ENCODE measurements at regions not wholly inside any gene's neighbourhood (a gene's known extent, or its start where the extent isn't known, plus 50 kb on each side); places are given as distances from the start of the nearest gene placed in this dataset.

DNA sequence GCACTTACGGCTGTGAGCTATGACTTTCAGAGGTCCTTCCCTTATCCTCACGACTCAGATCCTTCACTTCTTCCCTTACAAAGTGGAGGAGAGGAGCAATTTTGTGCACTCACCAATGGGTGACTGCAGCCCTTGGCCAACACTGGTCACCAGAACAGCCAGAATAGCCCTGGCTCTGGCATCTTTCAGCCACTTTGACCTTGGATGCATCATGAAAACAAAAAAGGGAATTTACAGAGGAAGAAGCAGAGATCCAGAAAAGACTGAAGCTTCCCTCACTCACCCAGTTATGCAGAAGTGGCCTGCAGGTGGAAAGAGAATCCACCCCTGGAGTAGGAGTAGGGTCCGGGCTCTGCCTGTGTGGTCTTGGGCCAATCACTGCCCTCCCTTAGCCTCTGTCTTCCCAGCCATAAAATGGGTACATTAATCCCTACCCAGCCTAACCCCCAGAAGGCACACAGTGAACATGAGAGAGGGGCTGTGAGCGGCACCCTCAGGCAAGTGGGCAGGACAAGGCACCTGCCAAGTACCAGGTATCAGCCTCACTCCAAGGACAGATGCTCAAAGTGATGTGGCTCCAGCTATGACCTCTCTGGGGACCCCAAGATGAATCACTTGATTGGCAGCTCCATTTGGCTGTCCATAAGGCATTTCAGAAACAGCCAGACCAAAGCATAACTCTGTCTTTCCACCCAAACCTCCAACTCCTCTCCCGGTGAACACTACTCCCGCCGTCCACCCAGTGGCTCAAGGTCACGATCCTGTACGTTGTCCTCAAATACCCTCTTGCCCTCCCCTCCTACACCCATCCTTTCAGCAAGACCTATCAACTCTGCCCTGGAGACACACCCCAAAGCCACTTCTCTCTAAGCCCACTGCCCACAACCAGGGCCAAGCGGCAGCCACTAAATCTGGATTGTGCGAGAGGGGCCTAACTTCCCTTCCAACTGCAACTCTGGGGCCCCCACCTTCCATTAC is 129.8 kb upstream of the ZMIZ1 start:
- DNase-seq (ENCODE audit: low read depth) = no peak

DNA sequence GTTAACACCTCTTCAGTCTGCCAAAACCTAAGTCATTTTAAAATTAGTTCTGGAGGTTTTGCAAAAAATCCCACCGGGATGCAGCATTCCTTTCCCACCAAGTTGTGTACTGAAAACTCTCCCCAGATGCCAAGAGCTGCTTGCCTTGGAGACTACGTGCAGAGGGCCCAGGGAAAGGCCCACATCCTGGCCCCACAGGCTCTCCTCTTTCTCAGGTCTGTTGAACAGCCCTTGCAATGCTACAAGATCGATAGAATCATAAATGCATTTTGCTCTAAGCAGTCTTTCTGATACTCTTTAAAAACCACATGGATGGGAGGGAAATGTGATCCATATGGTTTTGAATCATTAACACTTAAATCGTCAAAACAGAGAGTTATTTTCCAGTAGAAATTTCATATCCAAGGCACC is 126.7 kb upstream of the ZMIZ1 start:
- no peak for DNase-seq (ENCODE audit: low read depth)

DNA sequence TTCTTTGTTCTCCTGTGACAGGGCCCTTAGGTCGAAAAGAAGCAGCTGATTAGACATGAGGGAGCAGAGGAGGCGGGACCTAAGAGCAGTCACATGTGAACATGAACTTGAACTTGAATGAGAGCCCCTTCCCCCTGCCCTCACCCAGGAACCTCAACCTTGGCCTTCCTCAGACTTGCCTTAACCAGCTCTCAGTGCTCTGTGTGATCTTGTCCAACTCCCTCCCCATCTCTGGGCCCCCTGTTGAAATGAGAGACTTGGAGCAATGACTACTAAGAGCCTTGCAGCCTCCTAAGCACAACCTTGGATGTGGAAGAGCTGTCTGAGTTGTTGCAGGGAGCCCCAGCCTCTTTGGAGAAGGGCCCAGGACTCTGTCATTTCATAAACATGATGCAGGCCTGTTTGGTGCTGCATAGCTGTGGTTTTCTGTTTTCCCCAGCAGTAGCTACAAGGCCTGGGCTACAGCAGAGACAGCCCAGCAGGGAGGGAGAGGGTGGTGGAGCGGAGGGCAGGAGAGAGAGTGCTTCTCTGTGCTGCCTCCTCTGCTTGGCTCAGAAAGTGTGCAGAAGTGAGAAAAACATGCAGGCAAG is 123.9 kb upstream of the ZMIZ1 start:
- peak; percentile 99 for DNase-seq (ENCODE audit: low read depth)

DNA sequence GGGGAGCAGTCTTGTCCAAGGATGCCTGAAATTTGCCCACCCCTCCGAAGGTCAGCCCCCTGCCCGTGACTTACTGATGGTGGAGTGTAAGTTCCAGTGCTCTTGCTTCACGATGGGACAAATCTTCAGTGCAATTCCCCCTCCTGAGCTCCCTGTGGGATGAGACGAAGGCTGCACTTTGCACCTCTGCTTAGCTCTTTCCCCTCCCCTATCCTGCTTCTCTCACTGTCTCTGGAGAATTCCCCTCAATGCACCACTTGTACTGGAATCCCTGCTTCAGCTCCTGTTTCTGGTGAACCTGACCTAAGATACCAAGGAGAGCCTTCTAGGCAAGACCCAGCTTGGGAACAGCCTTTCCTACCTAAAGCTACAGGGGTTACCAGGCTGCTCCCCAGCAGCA is 122.9 kb upstream of the ZMIZ1 start:
- DNase-seq (ENCODE audit: low read depth) = no peak

DNA sequence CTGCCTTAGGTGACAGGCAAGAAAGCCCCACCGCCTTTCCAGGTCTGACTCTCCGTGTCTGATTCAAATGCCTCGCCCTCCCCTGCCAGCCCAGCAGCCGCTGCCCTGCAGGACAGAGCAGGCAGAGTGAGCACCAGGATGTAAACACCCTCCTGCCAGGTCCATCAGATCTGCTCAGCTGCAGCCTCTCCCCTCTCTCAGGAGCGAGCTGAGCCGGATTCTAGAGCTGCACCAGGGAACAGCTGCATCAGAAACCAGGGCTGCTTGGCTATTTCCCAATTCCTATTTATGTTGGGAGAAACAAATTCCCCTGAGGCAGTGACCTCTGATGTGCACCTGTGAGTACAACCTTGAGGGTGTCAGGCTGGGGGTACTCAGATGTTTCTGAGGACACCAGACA is 121.5 kb upstream of the ZMIZ1 start:
- no peak for DNase-seq (ENCODE audit: low read depth)

DNA sequence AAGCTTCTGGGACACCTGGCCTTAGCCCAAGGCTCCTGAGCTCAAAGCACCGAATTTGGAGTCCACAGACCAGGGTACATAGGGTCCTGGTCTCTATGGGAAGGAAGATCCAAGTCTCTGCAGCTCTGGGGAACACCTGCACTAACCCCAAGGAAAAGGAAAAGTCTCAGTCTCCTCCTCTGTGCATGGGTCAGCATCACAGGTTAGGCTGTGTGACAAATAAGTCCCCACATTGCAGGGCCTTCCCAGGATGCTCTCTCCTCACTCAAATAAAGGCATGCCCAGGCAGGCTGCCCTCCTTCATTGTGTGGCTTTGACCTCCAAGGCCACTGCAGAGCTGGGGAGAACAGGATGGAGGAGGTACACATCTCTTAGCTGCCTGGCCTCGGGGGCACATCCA is 121.0 kb upstream of the ZMIZ1 start:
- no peak for DNase-seq (ENCODE audit: low read depth)

DNA sequence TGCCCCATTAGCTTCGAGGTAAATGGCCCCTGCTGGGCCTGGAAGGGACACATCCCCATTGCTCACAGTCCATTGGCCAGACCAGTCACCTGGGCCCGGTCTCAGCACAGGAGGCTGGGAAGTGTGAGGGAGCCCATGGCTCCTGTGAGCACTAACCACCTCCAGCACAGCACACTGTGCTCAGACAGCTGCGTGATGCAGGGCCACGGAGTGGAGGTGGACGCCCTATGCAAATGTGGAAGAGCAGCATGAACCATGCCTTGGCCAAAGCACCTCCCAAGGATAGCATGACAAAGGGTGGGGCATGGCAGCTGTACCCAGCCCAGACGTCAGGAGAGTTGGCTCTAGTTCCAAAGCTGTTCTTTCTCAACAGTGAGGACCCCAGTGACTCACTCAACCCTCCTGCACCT is 120.1 kb upstream of the ZMIZ1 start:
- no peak for DNase-seq (ENCODE audit: low read depth)

DNA sequence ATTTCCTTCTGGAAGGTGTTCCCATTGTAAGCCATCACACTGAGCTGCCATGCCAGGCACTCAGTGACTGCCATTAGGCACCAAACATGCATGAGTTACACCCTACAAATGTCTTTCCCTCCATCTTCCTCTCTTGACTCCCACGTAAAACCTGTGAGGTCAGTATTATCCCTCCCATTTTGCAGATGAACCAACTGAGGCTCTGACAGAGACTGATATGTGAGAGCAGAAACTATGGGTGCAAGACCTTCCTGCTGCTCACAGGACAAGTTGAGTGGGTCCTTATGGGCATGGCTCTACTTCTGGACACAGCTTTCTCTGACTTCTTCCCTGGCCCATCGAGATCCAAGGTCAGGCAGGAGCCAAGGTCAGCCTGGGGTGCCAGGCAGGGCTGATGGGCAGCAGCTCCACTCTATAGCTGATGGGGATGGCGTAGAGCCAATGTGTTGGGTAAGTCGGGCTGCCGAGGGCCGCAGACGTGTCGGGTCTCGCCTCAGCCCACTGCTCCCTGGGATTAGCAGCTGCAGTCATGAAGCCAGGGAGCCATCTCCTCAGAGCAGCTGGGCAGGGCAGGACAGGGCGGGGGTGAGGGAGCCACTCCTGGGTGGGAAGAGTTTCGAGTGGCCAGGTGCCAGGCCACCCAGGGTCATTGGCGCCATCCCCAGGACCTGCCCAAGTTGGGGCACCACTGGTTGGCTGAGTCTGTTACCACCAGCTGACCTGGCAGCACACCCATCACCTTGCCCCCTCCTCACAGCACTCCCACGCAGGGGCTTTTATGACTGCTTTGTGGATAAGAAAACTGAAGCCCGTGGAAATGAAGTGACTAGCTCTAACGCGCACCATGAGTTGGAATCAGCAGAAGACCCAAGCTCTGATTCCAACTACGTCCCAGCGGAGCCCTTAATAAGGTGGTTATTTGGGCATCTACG is 117.8 kb upstream of the ZMIZ1 start:
- DNase-seq (ENCODE audit: low read depth) = no peak

DNA sequence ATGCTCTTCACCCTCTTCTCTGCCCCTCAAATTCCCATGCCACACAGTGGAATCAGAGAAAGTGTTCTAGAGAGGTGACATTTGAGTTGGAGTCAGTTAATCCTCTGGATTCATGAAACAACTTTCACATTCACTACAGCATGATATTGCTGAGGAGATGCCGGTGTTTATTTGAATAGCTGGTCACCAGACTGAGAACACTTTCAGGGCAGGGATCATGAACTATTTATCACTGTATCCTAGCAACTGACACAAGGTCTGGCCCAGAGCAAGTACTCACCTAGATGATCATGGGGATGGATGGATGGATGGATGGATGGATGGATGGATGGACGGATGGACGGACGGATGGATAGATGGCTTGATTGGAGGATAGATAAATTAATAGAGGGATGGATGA is 116.7 kb upstream of the ZMIZ1 start:
- DNase-seq (ENCODE audit: low read depth) = no peak

DNA sequence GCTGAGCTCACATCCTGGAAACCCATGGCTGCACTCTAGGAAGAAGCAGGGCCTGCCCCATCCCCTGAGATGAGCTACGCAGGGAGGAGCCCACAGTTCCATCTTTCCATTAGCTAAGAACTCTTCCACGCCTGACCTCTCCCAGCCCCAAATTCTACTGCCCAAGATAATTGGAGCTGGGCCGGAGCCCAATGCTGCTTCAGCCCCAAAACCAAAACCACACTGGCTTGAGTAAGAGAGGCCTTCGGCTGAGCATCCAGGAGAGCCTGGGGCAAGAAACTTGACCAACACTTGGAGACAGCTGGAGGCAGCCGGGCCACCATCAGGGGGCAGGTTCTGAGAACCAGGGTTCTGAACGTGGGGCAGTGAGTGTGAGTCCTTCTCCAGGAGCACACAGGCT is 116.1 kb upstream of the ZMIZ1 start:
- no peak for DNase-seq (ENCODE audit: low read depth)

DNA sequence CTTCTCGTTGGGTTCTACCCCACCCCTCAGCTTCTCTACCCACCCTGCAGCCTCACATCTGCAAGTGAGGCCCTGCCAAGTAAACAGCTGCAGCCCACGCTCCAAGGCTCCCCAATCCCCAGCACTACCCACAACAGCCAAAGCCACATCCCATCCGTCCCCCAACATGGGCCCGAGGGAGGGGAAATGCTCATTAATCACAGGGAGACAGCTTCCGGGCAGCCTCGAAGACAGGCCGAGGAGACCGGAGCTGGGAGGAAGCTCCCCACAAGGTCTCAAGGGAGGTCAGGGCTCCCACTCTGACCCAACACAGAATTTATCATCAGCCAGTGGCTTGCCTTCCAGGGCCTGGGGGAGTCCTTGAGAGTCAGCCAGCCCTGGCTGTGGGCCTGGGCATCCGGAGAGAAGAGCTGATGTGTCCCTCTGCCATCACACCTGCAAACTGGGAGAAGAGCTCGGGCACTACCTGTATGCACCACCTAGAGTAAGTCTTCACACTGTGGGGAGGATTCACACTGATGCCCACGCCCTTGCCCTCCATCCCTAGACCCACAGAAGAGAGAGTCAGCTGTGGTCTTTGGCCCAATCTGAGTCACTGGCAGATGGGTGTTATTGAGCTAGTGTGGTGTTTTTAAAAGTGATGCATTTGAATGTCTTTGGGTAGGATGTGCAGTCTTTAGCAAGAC is 115.5 kb upstream of the ZMIZ1 start:
- peak; percentile 23 for DNase-seq (ENCODE audit: low read depth)

DNA sequence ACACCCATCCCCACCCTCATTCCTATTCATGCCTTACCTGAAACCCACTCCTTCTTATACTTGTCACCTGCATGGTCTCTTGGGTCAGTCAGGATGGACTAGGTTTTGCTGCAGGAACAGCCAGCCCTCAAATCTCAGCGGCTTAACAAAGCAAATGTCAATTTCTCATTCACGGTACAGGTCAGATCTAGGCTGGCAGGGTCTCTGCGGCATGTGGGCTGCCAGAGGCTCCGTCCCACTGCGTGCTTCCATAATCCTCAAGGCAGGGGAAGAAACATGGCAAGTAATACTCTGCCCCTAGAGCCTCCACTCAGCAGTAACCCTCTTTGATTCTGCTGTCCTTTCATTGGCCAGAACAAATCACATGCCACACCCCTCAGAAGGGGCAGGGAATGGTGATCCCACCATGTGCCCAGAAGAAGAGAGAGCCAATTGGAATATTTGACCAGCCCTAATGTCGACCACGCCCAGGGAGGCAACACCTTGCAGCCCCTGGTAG is 114.9 kb upstream of the ZMIZ1 start:
- DNase-seq (ENCODE audit: low read depth) = no peak

DNA sequence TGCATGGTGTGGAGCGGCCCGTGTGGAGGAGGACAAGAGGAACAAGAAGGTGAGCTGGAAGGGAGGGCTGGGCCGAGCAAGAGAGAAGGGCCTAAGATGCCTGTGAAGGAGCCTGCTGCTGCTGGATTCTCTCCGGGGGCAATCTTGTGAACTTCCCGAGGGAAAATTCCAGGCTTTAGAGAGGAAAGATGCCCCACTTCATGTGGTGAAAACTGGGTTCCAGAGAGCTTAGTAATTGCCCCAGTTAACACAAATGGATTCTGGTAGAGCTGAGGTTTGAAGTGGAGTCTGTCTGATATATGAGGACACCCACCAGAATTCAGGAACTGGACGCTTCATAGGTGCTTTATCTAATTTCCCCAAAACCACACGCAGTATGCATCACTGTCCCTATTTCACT is 114.1 kb upstream of the ZMIZ1 start:
- DNase-seq (ENCODE audit: low read depth) = no peak

DNA sequence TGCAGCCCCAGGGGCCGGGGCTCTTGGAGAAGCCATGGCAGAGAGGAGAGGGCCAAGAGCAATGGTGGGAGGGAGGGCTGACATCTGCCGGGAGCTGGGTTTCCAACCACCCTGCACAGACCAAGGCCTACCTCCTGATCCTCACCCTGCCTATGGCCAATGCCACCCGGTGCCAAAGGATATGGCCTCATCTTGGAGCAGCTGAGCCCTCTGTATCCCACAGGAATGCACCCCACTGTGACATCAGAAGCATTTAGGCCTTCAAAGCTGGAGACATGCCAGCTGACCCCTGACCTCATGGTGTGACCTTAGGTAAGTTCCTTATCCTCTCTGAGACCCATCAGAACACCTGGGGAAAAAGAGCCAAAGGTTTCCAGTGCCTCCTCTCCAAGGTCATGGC is 113.6 kb upstream of the ZMIZ1 start:
- DNase-seq (ENCODE audit: low read depth) = no peak

DNA sequence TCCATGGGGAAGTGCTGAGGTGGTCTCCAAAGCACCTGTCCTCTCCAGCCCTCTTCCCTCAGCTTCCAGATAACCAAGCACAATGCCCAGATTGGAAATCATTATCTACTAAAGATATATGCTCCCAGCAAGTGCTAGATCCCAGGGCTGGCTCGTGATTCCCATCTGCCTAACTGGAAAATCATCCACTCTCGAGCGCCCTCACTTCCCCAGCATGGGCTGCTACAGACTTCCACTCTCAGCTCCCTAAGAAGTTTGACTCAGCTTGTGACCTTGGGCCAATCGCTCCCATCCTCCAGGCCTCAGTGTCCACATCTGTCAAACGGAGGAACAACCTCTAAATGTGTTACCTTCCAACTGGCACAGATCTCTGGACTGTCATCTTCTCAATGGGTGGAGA is 112.4 kb upstream of the ZMIZ1 start:
- DNase-seq (ENCODE audit: low read depth) = no peak

DNA sequence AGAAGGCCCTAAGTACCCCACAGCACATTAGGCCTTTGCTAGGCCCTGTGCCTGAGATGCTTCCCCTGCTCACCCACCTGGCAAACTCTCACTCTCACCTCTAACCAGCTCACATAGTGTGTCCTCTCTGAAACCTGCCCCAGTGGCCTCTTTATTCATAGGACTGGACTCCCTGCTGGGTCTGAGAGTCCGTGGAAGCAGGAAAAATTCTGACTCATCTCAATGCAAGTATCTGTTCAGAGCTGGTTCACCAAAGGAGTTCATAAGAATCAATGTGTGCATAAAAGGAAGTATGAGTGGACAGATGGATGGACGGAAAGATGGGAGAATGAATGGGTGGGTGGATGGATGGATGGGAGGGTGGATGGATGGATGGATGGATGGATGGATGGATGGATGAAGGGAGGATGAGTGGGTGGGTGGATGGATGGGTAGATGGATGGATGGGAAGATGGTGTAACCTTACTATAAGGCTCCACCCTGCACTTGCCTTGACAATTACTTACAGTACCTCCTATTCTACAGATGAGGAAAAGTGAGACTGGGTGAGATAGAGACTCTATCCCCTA is 111.2 kb upstream of the ZMIZ1 start:
- DNase-seq (ENCODE audit: low read depth) = peak; percentile 32

DNA sequence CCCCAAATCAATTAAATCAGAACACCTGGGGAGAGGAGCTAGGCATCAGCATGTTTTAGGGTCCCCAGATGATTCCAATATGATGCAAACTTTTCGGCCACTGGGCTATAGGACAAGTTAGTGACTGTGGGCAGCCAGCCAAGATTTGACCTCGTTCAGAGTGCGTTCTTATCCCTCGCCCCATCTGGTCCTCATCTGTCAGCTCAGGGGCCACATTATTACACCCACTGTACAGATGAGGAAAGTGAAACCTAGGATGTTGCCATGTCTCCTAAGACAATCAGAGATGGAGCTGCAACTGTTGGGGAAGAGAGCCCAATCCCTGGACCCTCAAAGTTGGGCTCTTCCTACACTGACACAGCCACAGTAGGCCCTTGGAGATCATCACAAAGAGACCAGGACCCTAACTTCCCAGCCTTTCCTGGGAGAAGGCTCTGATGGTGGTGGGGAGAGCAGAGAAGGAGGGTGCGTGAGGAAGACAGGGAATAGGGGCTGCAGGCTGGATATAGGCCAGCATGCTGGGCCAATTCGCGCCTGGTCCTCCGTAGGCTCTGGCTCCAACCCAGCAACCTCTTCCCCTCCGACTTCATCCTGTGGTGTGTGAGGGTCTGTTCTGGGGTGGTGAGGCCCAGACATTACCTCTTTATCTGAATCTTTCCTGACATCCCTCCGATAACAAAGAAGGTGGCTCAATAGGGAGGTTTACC is 109.4 kb upstream of the ZMIZ1 start:
- DNase-seq (ENCODE audit: low read depth) = no peak

DNA sequence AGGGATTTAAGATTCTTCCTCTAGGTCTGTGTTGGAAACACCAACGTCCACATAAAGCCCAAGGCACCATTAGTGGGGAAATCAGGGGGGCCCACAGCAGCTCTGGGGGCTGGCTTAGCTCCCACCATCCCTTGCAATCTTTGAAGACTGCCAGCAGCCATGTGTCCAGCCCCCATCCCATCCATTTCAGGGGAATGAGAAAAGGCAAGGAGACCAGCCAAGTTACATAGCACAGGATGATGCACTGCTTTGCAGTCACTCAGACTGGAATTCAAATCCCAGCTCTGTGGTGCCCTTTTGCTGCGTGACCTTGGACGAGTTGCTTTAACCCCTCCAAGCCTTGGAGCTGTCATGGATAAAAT is 108.9 kb upstream of the ZMIZ1 start:
- no peak for DNase-seq (ENCODE audit: low read depth)

DNA sequence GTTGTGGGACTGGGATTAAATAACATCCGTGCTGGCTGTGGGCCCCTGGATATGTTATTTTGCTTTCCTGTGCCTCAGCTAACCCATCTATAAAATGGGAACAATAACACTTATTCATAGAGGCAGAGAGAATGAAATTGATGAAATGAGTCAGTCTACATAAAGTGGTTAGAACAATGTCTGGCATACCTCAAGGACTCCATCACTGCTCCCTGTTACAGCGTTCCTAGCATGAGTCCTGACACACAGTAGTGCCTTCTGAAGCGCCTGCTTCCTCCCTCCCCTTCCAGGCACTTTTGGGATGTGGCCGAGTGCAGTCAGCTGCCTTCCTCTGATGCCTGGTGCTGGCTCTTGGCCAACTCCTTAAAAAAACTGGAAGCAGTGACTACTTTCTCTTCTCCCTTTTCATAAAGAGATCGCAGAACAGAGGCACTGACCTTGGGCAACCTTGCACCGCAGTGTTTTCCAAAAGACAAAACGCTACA is 108.4 kb upstream of the ZMIZ1 start:
- peak; percentile 87 for DNase-seq (ENCODE audit: low read depth)

DNA sequence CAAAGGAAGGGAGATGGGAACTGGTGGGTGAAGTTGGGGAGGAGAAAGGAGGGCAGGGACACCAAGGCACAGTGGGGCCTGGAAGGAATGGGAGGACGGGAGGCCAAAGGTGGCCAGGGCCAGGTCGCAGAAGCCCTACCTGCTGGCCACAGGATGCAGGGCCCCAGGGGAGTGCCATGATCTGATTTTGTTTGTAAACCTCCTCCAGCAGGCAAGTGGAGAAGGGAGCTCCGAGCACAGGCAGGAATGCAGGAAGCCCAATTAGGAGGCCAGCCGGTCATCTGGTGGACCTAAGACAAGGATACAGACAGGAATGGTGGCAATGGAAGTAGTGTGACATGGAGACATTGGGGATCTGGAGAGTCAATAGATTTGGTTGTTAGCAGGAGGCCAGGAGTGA is 107.0 kb upstream of the ZMIZ1 start:
- no peak for DNase-seq (ENCODE audit: low read depth)

Measured in iris pigment epithelial cell (primary cell).